GM12878 (cell line): ENCODE measurements at regions not wholly inside any gene's neighbourhood (a gene's known extent, or its start where the extent isn't known, plus 50 kb on each side); places are given as distances from the start of the nearest gene placed in this dataset.

Experiments used
- ATAC-seq: fragments of 200-7000 bp; cut with Tn5 transposase; 3 replicates; pipeline ENCODE4 v1.9.1; 2020; ENCODE audit warnings: mild to moderate bottlenecking, moderate library complexity
- BruUV-seq: library from RNA; stranded (reverse); fragments of 400-500 nt; replicated peaks from 2 replicates; lab custom pipeline; 2021; lab: Mats Ljungman, UMichigan
- CTCF ChIA-PET: fragments of 300-600 bp; sonication (Branson Sonifier 250); formaldehyde crosslinking; extraction: SDS; loops from one replicate; lab custom pipeline; 2021; ENCODE audit warnings: inconsistent platforms; lab: Yijun Ruan, JAX
- POLR2A ChIA-PET: fragments of 350-600 bp; formaldehyde crosslinking; extraction: SDS; loops from one replicate; lab custom pipeline; 2021; ENCODE audit warnings: inconsistent platforms; lab: Charles Lee
- RAD21 ChIA-PET: fragments of 300-600 bp; sonication (Branson Sonifier 250); formaldehyde crosslinking; loops from one replicate; lab custom pipeline; 2023; ENCODE audit warnings: antibody characterized with exemption; ENCODE audit not compliant: unreplicated experiment; lab: Charles Lee
- SMC1A ChIA-PET: fragments of 300-600 bp; sonication (Branson Sonifier 250); formaldehyde crosslinking; loops from one replicate; lab custom pipeline; 2023; ENCODE audit not compliant: unreplicated experiment, uncharacterized antibody; lab: Charles Lee
- DNase-seq: peaks from one replicate; pipeline ENCODE4 v3.0.0-alpha.2; 2011; ENCODE audit warnings: low read depth, low spot score
- FAIRE-seq: peaks from 3 replicates; lab custom pipeline; 2011; peaks lifted over from hg19 to GRCh38; lab: Jason Lieb, UNC
- H2AFZ ChIP-seq: 2 replicates; pipeline ENCODE4 v1.6.0; 2011; ENCODE audit warnings: low read depth, low read length, control low read depth; ENCODE audit not compliant: control insufficient read depth
- H3K27ac ChIP-seq: 2 replicates; pipeline ENCODE4 v1.5.1; 2011; ENCODE audit warnings: control low read depth; ENCODE audit not compliant: control insufficient read depth, insufficient read depth
- H3K27me3 ChIP-seq, 2 experiments: replicated peaks in 1 of 2; 2 replicates each; pipeline versions ENCODE4 v1.6.0 to v1.6.1; 2011; ENCODE audit warnings: low read length in 1 of 2; ENCODE audit not compliant: control insufficient read depth in 2 of 2, insufficient read depth in 2 of 2
- H3K36me3 ChIP-seq, 2 experiments: 2 replicates each; pipeline ENCODE4 v1.5.1; 2011; ENCODE audit warnings: low read length in 1 of 2; ENCODE audit not compliant: control insufficient read depth in 2 of 2, insufficient read depth in 2 of 2
- H3K4me1 ChIP-seq: 2 replicates; pipeline ENCODE4 v1.6.1; 2011; ENCODE audit warnings: mild to moderate bottlenecking, low read length, moderate library complexity, mixed read lengths; ENCODE audit not compliant: control insufficient read depth, insufficient read depth
- H3K4me2 ChIP-seq: 2 replicates; pipeline ENCODE4 v1.6.0; 2011; ENCODE audit warnings: control low read depth; ENCODE audit not compliant: control insufficient read depth, insufficient read depth
- H3K4me3 ChIP-seq: fragments of 200-600 bp; sonication (generic); 2 replicates; pipeline ENCODE4 v1.5.1; 2016
- H3K79me2 ChIP-seq: 2 replicates; pipeline ENCODE4 v1.6.0; 2011; ENCODE audit warnings: low read length; ENCODE audit not compliant: control insufficient read depth, insufficient read depth
- H3K9ac ChIP-seq: 2 replicates; pipeline ENCODE4 v1.8.0; 2011; ENCODE audit warnings: low read length, control low read depth, mixed read lengths; ENCODE audit not compliant: control insufficient read depth, insufficient read depth
- H3K9me3 ChIP-seq: replicated peaks from 3 replicates; pipeline ENCODE4 v1.5.1; 2011; ENCODE audit warnings: mild to moderate bottlenecking, low read length; ENCODE audit not compliant: control insufficient read depth, insufficient read depth
- H4K20me1 ChIP-seq: 2 replicates; pipeline ENCODE4 v1.6.0; 2011; ENCODE audit not compliant: control insufficient read depth, insufficient read depth
- CHD4 ChIP-seq: fragments of 200-600 bp; sonication (generic); IDR thresholded peaks from 2 replicates; pipeline ENCODE4 v1.6.1; 2016; ENCODE audit warnings: mild to moderate bottlenecking
- DPF2 ChIP-seq: fragments of 450-650 bp; IDR thresholded peaks from 2 replicates; pipeline ENCODE4 v1.6.1; 2017; ENCODE audit warnings: mild to moderate bottlenecking
- FOXM1 ChIP-seq: IDR thresholded peaks from 2 replicates; pipeline ENCODE4 v1.6.1; 2012; ENCODE audit warnings: low read depth, mild to moderate bottlenecking, inconsistent platforms, low read length, moderate library complexity
- KLF5 ChIP-seq: fragments of 450-650 bp; IDR thresholded peaks from 2 replicates; pipeline ENCODE4 v1.6.1; 2014; ENCODE audit warnings: mild to moderate bottlenecking; ENCODE audit not compliant: partially characterized antibody
- MXI1 ChIP-seq: fragments of 150-350 bp; IDR thresholded peaks from 2 replicates; pipeline ENCODE4 v1.6.1; 2011; ENCODE audit warnings: low read depth, mild to moderate bottlenecking, inconsistent platforms, low read length, improper control_type of control experiment
- NFXL1 ChIP-seq: fragments of 450-650 bp; IDR thresholded peaks from 2 replicates; pipeline ENCODE4 v1.6.1; 2017; ENCODE audit warnings: antibody characterized with exemption, mild to moderate bottlenecking, borderline replicate concordance
- PAX5 ChIP-seq: IDR thresholded peaks from 2 replicates; pipeline ENCODE4 v1.6.1; 2011; ENCODE audit warnings: low read depth, low read length, borderline replicate concordance
- TCF12 ChIP-seq: IDR thresholded peaks from 2 replicates; pipeline ENCODE4 v1.6.1; 2011; ENCODE audit warnings: low read depth, mild to moderate bottlenecking, low read length
- ZNF384 ChIP-seq: IDR thresholded peaks from 2 replicates; pipeline ENCODE4 v1.6.1; 2012; ENCODE audit warnings: low read depth, mild to moderate bottlenecking, low read length, improper control_type of control experiment, borderline replicate concordance
- WGBS: methylation state at CpG from one replicate; pipeline ENCODE4 v1.1.6; 2016; ENCODE audit warnings: low lambda C conversion rate; ENCODE audit not compliant: insufficient replicate concordance, insufficient coverage; ENCODE audit errors: missing lambda C conversion rate; 5-methylcytosine and 5-hydroxymethylcytosine counted together
- in situ Hi-C: fragments of 300-500 bp; cut with MboI; formaldehyde crosslinking; loops from 9 replicates; pipeline ENCODE4 v1.14.3; 2018; ENCODE audit warnings: mixed read lengths
- intact Hi-C: fragments of 100-400 bp; cut with micrococcal nuclease; formaldehyde crosslinking; loops from one replicate; pipeline ENCODE4 v1.14.2; 2022; ENCODE audit not compliant: unreplicated experiment
- TF ChIP-seq, protein P1 (sequence below): IDR thresholded peaks from 2 replicates; pipeline ENCODE4 v1.6.1; 2012; ENCODE audit warnings: low read depth, low read length, improper control_type of control experiment
- TF ChIP-seq, protein P2 (sequence below): fragments of 450-650 bp; conservative IDR thresholded peaks from 2 replicates; pipeline ENCODE4 v1.6.1; 2017; ENCODE audit warnings: mild to moderate bottlenecking, moderate library complexity

GRCh38 chr6:21811484-21811883, 217.9 kb downstream of the SOX4 start:
- Histone ChIP-seq H3K27me3 (no peaks in the 10 kb centered on the region), H4K20me1 (no peaks in the 10 kb centered on the region; the same call in 1 of the 2 replicates), H3K27ac (no peak overlapping the region), H3K4me3 (no peak overlapping the region), H3K9me3 (no peaks in the 10 kb centered on the region), H3K9ac (no peak overlapping the region), H3K79me2 (no peaks in the 10 kb centered on the region), H2AFZ (no peak overlapping the region), H3K4me2 (no peak overlapping the region), H3K4me1 (no peaks in the 10 kb centered on the region), H3K36me3 (no peaks in the 10 kb centered on the region)
- 6% methylated on average over 4 of the region's 4 CpGs for WGBS
- in situ Hi-C loops (no loop called here), intact Hi-C loops (no loop called here)
- BruUV-seq: no TSS peak
- no peak for ATAC-seq
- ChIA-PET RAD21 (no interaction called here), CTCF (no interaction called here), SMC1A (no interaction called here), POLR2A (no interaction called here)
- no peak for DNase-seq
- FAIRE-seq: no peak
- TF ChIP-seq DPF2 (no peak), CHD4 (no peak)
- TF ChIP-seq, all 136 proteins: peak for 0

GRCh38 chr6:21816231-21816630, 222.7 kb downstream of the SOX4 start:
- H3K36me3 ChIP-seq: no peaks in the 10 kb centered on the region
- H3K79me2 ChIP-seq: no peaks in the 10 kb centered on the region
- intact Hi-C loops (no loop called here), in situ Hi-C loops (no loop called here)
- BruUV-seq: no TSS peak
- ChIA-PET POLR2A (no interaction called here), RAD21 (no interaction called here), SMC1A (no interaction called here), CTCF (no interaction called here)
- no peaks in the 10 kb centered on the region for H3K4me1 ChIP-seq
- TF ChIP-seq MXI1 (no peak), PAX5 (no peak), KLF5 (no peak), TCF12 (no peak), NFXL1 (no peak), FOXM1 (no peak), ZNF384 (no peak)
- TF ChIP-seq, protein P1, sequence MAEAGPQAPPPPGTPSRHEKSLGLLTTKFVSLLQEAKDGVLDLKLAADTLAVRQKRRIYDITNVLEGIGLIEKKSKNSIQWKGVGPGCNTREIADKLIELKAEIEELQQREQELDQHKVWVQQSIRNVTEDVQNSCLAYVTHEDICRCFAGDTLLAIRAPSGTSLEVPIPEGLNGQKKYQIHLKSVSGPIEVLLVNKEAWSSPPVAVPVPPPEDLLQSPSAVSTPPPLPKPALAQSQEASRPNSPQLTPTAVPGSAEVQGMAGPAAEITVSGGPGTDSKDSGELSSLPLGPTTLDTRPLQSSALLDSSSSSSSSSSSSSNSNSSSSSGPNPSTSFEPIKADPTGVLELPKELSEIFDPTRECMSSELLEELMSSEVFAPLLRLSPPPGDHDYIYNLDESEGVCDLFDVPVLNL: no peak
- TF ChIP-seq, protein P2, sequence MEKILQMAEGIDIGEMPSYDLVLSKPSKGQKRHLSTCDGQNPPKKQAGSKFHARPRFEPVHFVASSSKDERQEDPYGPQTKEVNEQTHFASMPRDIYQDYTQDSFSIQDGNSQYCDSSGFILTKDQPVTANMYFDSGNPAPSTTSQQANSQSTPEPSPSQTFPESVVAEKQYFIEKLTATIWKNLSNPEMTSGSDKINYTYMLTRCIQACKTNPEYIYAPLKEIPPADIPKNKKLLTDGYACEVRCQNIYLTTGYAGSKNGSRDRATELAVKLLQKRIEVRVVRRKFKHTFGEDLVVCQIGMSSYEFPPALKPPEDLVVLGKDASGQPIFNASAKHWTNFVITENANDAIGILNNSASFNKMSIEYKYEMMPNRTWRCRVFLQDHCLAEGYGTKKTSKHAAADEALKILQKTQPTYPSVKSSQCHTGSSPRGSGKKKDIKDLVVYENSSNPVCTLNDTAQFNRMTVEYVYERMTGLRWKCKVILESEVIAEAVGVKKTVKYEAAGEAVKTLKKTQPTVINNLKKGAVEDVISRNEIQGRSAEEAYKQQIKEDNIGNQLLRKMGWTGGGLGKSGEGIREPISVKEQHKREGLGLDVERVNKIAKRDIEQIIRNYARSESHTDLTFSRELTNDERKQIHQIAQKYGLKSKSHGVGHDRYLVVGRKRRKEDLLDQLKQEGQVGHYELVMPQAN: no peak
- H3K4me3 ChIP-seq: no peak overlapping the region
- no peak overlapping the region for H3K27ac ChIP-seq
- no peaks in the 10 kb centered on the region; the same call in 1 of the 2 replicates for H4K20me1 ChIP-seq
- H3K9me3 ChIP-seq: no peaks in the 10 kb centered on the region
- H3K4me2 ChIP-seq: no peak overlapping the region
- H3K9ac ChIP-seq: no peak overlapping the region
- no peak overlapping the region for H2AFZ ChIP-seq
- DNase-seq (no peak), FAIRE-seq (no peak), ATAC-seq (no peak)
- H3K27me3 ChIP-seq: no peaks in the 10 kb centered on the region
- 31% methylated on average over 3 of the region's 3 CpGs for WGBS
